ENCODE measurements at regions not wholly inside any gene's neighbourhood (a gene's known extent, or its start where the extent isn't known, plus 50 kb on each side); places are given as distances from the start of the nearest gene placed in this dataset.

GRCh38 chr14:49480979-49481498, 105.1 kb downstream of the RPS29 start:
- H3K9me3 Mint-ChIP-seq, result peaks cover 2 to 4% of the 10 kb centered on the region in 2 experiments; a peak in 4 of 5 replicates
- no peaks in the 10 kb centered on the region for H3K4me1 ChIP-seq (ENCODE audit: insufficient read depth, low read length)
- H3T11ph ChIP-seq (ENCODE audit: low read length), result no peak overlapping the region
- H2AK5ac ChIP-seq (ENCODE audit: insufficient read length, low read length), result no peak overlapping the region
- H3K4ac ChIP-seq (ENCODE audit: low read depth, low read length), result no peak overlapping the region
- H2BK20ac ChIP-seq (ENCODE audit: low read depth, low read length, poor library complexity, severe bottlenecking), result no peak overlapping the region
- H2AFZ ChIP-seq (ENCODE audit: low read length), result no peak overlapping the region
- H4K91ac ChIP-seq (ENCODE audit: insufficient read length, low read depth, low read length), result no peak overlapping the region
- H3K27ac Mint-ChIP-seq, result no peak overlapping the region
- H3K23ac ChIP-seq (ENCODE audit: insufficient read length, low read depth, low read length), result no peak overlapping the region
- H2BK15ac ChIP-seq (ENCODE audit: low read depth, low read length), result no peak overlapping the region
- H4K8ac ChIP-seq (replicated peaks; ENCODE audit: insufficient read length, low read depth, low read length), result no peak overlapping the region
- no peak overlapping the region for H2BK12ac ChIP-seq (ENCODE audit: insufficient read length, low read depth, low read length)
- H3K79me2 ChIP-seq (ENCODE audit: insufficient read depth, low read length), result no peaks in the 10 kb centered on the region
- no peak for DNase-seq
- no peak overlapping the region for H3K4me3 Mint-ChIP-seq
- H3K9ac ChIP-seq (ENCODE audit: extremely low read depth, insufficient read length, low read length), result no peak overlapping the region
- H3K56ac ChIP-seq (ENCODE audit: insufficient read length, low read depth, low read length), result no peak overlapping the region
- no peaks in the 10 kb centered on the region for H3K27me3 Mint-ChIP-seq (ENCODE audit: low read depth)
- H3K4me2 ChIP-seq (ENCODE audit: insufficient read depth, insufficient read length, low read length), result no peak overlapping the region
- H3K18ac ChIP-seq (ENCODE audit: insufficient read length, low read depth, low read length), result no peak overlapping the region
- no peak overlapping the region for H4K5ac ChIP-seq (ENCODE audit: insufficient read length, low read depth, low read length)
- H3K23me2 ChIP-seq (ENCODE audit: insufficient read length, low read depth, low read length, poor library complexity, severe bottlenecking), result no peaks in the 10 kb centered on the region
- H3K27me3 ChIP-seq (ENCODE audit: insufficient read depth, low read length), result no peaks in the 10 kb centered on the region
- TF ChIP-seq, protein P1, sequence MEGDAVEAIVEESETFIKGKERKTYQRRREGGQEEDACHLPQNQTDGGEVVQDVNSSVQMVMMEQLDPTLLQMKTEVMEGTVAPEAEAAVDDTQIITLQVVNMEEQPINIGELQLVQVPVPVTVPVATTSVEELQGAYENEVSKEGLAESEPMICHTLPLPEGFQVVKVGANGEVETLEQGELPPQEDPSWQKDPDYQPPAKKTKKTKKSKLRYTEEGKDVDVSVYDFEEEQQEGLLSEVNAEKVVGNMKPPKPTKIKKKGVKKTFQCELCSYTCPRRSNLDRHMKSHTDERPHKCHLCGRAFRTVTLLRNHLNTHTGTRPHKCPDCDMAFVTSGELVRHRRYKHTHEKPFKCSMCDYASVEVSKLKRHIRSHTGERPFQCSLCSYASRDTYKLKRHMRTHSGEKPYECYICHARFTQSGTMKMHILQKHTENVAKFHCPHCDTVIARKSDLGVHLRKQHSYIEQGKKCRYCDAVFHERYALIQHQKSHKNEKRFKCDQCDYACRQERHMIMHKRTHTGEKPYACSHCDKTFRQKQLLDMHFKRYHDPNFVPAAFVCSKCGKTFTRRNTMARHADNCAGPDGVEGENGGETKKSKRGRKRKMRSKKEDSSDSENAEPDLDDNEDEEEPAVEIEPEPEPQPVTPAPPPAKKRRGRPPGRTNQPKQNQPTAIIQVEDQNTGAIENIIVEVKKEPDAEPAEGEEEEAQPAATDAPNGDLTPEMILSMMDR (conservative IDR thresholded peaks at IDR 0.05), result no peak
- H4K20me1 ChIP-seq (ENCODE audit: control insufficient read depth, insufficient read depth, insufficient read length), result no peaks in the 10 kb centered on the region
- H3K79me1 ChIP-seq (ENCODE audit: insufficient read depth, low read depth, low read length, poor library complexity, severe bottlenecking), result no peaks in the 10 kb centered on the region
- no peak overlapping the region for H2BK5ac ChIP-seq (ENCODE audit: insufficient read length, low read length)
- no peak overlapping the region for H3K14ac ChIP-seq (ENCODE audit: insufficient read depth, low read length)
- no peak overlapping the region for H3K27ac ChIP-seq (ENCODE audit: insufficient read length, low read depth, low read length)
- peaks cover 16% of the 10 kb centered on the region in 2 experiments for H3K4me1 Mint-ChIP-seq
- H2BK120ac ChIP-seq (ENCODE audit: low read depth, low read length, poor library complexity, severe bottlenecking), result no peak overlapping the region
- H3K9me3 ChIP-seq (ENCODE audit: control insufficient read depth, low read depth, low read length), result no peaks in the 10 kb centered on the region
- H3K36me3 Mint-ChIP-seq (ENCODE audit: insufficient read depth in 1 of 3, low read depth in 3 of 3), result no peaks in the 10 kb centered on the region

All from H9 (cell line).